Stomach (tissue), 8 donors: ENCODE measurements at regions not wholly inside any gene's neighbourhood (a gene's known extent, or its start where the extent isn't known, plus 50 kb on each side); places are given as distances from the start of the nearest gene placed in this dataset.
"Not testable (repeated sequence)": the region's sequence is repeated elsewhere in the genome, so short reads cannot be mapped to it uniquely, and the experiment has no call there.

Experiments used
- DNase-seq, 2 donors: peaks; one replicate each; pipeline versions ENCODE4 v3.0.0 to v3.0.0-alpha.2; 2013 to 2019
- H3K27ac ChIP-seq, 5 donors: fragments of 200-600 bp in 4 of 5; sonication (generic) in 4 of 5; one replicate each; pipeline ENCODE4 v1.5.1; 2013 to 2019; ENCODE audit warnings: mild to moderate bottlenecking in 1 of 5, moderate library complexity in 1 of 5
- H3K27me3 ChIP-seq, 3 donors: fragments of 200-600 bp; sonication (generic); one replicate each; pipeline ENCODE4 v1.5.1; 2017 to 2019; ENCODE audit warnings: mixed run types in 1 of 3
- H3K36me3 ChIP-seq, 4 donors: fragments of 200-600 bp; sonication (generic); 1 replicate in 3 of 4; 2 replicates in 1 of 4; pipeline ENCODE4 v1.5.1; 2016 to 2019
- H3K4me1 ChIP-seq, 4 donors: fragments of 200-600 bp; sonication (generic); one replicate each; pipeline ENCODE4 v1.5.1; 2016 to 2019
- H3K4me3 ChIP-seq, 4 donors: fragments of 200-600 bp; sonication (generic) in 3 of 4; one replicate each; pipeline ENCODE4 v1.5.1; 2016 to 2019; ENCODE audit warnings: mild to moderate bottlenecking in 1 of 4
- H3K9me3 ChIP-seq, 4 donors: fragments of 200-600 bp; sonication (generic); one replicate each; pipeline ENCODE4 v1.5.1; 2016 to 2019
- WGBS, 5 donors: extraction: QIAGEN DNeasy Blood & Tissue Kit in 3 of 5; methylation state at CpG; one replicate each; pipeline versions ENCODE4 v1.1.5 to v1.1.7; 2013 to 2018; 5-methylcytosine and 5-hydroxymethylcytosine counted together
- intact Hi-C: fragments of 100-400 bp; cut with DNase I; formaldehyde crosslinking; loops from one replicate; pipeline ENCODE4 v1.15.1; 2023; ENCODE audit warnings: low total_unique reads
- TF ChIP-seq, protein P1 (sequence below), 7 experiments: fragments of 450-650 bp in 4 of 7; fragments of 200-600 bp in 3 of 7; sonication (generic) in 3 of 7; IDR thresholded peaks; one replicate each; pipeline ENCODE4 v1.5.1; 2016 to 2019; ENCODE audit warnings: antibody characterized with exemption in 7 of 7, control low read depth in 2 of 7, mild to moderate bottlenecking in 1 of 7
- donor health status: healthy with polysubstance abuse.
- donor health status: Bipolar disorder and iron deficiency.
- donor health status: healthy.

GRCh38 chr20:30671120-30671519 lies 586.3 kb upstream of the DEFB115 start:
- WGBS, 5 donors = 60 to 72% (median 69%) methylated on average over 5 of the region's 5 CpGs
- DNase-seq, H3K4me1 ChIP-seq, H3K27ac ChIP-seq, H3K4me3 ChIP-seq, H3K36me3 ChIP-seq, intact Hi-C loops, H3K9me3 ChIP-seq, H3K27me3 ChIP-seq: not testable (repeated sequence)

DNA sequence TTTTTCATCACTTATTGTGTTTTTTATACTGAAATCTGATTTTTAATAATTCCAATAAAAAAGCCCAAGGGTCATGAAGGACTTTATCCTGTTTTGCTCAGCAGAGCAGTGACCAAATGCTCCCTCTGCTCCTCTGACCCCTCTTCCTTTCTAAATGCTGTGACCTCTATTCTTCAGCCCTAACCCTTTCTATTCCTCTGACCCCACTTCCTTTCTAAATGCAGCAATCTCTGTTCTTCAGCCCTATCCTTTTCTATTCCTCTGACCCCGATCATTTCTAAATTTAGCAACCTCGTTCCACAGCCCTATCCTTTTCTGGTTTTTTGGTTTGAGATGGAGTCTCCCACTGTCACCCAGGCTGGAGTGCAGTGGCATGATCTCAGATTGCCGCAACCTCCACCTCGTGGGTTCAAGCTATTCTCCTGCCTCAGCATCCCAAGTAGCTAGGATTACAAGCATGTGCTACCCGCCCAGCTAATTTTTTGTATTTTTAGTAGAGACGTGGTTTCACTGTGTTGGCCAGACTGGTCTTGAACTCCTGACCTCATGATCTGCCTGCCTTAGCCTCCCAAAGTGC lies 581.4 kb upstream of the DEFB115 start:
- WGBS, 5 donors = 67 to 80% (median 72%) methylated on average over 6 of the region's 6 CpGs
- H3K4me3 ChIP-seq, H3K27me3 ChIP-seq, H3K27ac ChIP-seq, H3K9me3 ChIP-seq, DNase-seq, H3K36me3 ChIP-seq, H3K4me1 ChIP-seq, intact Hi-C loops: not testable (repeated sequence)

DNA sequence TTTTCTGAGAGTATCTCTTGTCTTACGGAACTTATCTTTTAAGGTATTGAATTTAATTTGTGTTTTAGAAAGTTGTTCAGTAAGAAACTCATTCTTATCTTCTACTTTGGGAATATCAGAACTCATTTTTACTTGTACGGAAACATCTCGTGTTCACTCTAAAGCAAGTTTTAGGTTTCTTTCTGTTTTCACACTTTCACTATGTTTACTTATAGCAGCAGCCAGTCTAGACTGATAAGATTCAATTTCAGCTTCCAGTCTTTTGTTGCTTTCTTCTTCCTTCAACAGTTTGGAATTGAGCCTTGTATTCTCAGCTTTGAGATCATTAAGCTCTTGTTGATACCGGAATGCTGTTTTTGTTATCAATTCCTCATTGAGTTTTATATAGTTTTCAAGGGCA lies 575.2 kb upstream of the DEFB115 start:
- H3K4me3 ChIP-seq, intact Hi-C loops, H3K27ac ChIP-seq, H3K9me3 ChIP-seq, H3K36me3 ChIP-seq, H3K4me1 ChIP-seq, DNase-seq, H3K27me3 ChIP-seq: not testable (repeated sequence)
- WGBS, 5 donors = 41 to 62% (median 49%) methylated on average over 4 of the region's 4 CpGs

GRCh38 chr20:30712861-30713260 lies 544.6 kb upstream of the DEFB115 start:
- H3K9me3 ChIP-seq, H3K27me3 ChIP-seq, H3K36me3 ChIP-seq, H3K4me1 ChIP-seq, DNase-seq, H3K27ac ChIP-seq, H3K4me3 ChIP-seq, intact Hi-C loops: not testable (repeated sequence)
- 64 to 88% (median 80%) methylated on average over 3 of the region's 3 CpGs for WGBS, 5 donors

DNA sequence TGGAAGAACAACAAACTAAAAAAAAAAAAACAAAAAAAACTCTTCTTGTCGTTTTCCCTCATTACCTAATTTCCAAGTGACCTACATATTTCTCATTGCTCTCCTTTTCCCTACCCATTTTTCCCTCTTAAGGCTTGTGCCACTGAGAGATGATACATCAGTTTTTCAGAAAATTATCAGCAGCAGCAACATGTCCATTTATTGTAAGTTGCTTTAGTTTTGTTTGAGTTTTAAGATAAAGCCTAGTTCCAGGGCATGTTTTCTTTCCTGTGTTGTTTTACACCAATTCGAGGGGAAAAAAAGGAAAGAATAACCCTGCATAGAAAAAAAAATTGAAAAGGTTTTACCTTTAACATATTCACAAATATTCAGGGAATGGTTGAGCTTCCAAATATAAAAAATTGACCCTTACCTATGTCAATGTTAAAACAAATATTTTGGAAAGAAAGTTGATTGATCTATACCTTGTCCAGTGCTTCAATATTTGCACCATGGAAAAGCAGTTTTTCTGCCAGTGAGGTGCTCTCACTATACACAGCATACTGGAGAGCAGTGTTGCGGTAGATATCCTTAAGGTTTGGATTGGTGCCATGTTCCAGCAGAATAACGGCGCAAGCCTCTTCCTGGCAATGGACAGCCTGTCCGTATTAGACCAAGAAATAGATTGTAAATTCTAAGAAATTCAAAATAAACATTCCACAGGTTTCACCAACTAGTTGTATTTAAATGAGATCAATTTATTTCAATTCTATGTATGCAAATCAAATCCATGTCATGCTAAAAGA lies 537.9 kb upstream of the DEFB115 start:
- H3K4me3 ChIP-seq, intact Hi-C loops, H3K27ac ChIP-seq, DNase-seq, H3K36me3 ChIP-seq, H3K4me1 ChIP-seq: not testable (repeated sequence)
- Histone ChIP-seq H3K9me3 (peaks cover 0 to 15% (median 0%) of the 10 kb centered on the region in 4 donors), H3K27me3 (peaks cover 0 to 13% (median 0%) of the 10 kb centered on the region in 3 donors)
- 44 to 53% (median 51%) methylated on average over 6 of the region's 6 CpGs for WGBS, 5 donors

- H3K36me3 ChIP-seq, H3K4me1 ChIP-seq, DNase-seq, intact Hi-C loops: not testable (repeated sequence)
- Histone ChIP-seq H3K4me3 (peak overlapping the region; percentile 3 to 46 (median 34)), H3K27me3 (peaks cover 0 to 15% (median 0%) of the 10 kb centered on the region in 3 donors), H3K27ac (peak overlapping the region in 1 of 5 donors; percentile 46), H3K9me3 (peaks cover 0 to 29% (median 0%) of the 10 kb centered on the region in 4 donors)
- WGBS, 5 donors = 6 to 29% (median 14%) methylated on average over 18 to 27 of the region's 27 CpGs
Observed at GRCh38 chr20:30723511-30723910, 534.0 kb upstream of the DEFB115 start.

GRCh38 chr20:30723934-30724687 lies 533.4 kb upstream of the DEFB115 start:
- H3K4me1 ChIP-seq, intact Hi-C loops, H3K36me3 ChIP-seq: not testable (repeated sequence)
- peaks cover 0 to 15% (median 0%) of the 10 kb centered on the region in 3 donors for H3K27me3 ChIP-seq
- peak; percentile 30 to 76 for DNase-seq
- TF ChIP-seq, protein P1, sequence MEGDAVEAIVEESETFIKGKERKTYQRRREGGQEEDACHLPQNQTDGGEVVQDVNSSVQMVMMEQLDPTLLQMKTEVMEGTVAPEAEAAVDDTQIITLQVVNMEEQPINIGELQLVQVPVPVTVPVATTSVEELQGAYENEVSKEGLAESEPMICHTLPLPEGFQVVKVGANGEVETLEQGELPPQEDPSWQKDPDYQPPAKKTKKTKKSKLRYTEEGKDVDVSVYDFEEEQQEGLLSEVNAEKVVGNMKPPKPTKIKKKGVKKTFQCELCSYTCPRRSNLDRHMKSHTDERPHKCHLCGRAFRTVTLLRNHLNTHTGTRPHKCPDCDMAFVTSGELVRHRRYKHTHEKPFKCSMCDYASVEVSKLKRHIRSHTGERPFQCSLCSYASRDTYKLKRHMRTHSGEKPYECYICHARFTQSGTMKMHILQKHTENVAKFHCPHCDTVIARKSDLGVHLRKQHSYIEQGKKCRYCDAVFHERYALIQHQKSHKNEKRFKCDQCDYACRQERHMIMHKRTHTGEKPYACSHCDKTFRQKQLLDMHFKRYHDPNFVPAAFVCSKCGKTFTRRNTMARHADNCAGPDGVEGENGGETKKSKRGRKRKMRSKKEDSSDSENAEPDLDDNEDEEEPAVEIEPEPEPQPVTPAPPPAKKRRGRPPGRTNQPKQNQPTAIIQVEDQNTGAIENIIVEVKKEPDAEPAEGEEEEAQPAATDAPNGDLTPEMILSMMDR (IDR thresholded peaks at IDR 0.05) = peak in 1 of 7 experiments; percentile 10
- H3K9me3 ChIP-seq = peaks cover 0 to 32% (median 0%) of the 10 kb centered on the region in 4 donors
- peak overlapping the region; percentile 3 to 46 (median 34) for H3K4me3 ChIP-seq
- 1 to 16% (median 9%) methylated on average over 17 to 51 of the region's 51 CpGs for WGBS, 5 donors
- H3K27ac ChIP-seq = peak overlapping the region in 1 of 5 donors; percentile 46

GRCh38 chr20:30724688-30725074 lies 532.8 kb upstream of the DEFB115 start:
- Histone ChIP-seq H3K9me3 (peaks cover 0 to 32% (median 0%) of the 10 kb centered on the region in 4 donors), H3K4me3 (peak overlapping the region in 2 of 4 donors; percentile 43 to 46), H3K27ac (peak overlapping the region in 1 of 5 donors; percentile 46), H3K27me3 (peaks cover 0 to 15% (median 0%) of the 10 kb centered on the region in 3 donors)
- WGBS, 5 donors = 54 to 81% (median 67%) methylated on average over 9 to 24 of the region's 24 CpGs
- DNase-seq, H3K4me1 ChIP-seq, H3K36me3 ChIP-seq, intact Hi-C loops: not testable (repeated sequence)

DNA sequence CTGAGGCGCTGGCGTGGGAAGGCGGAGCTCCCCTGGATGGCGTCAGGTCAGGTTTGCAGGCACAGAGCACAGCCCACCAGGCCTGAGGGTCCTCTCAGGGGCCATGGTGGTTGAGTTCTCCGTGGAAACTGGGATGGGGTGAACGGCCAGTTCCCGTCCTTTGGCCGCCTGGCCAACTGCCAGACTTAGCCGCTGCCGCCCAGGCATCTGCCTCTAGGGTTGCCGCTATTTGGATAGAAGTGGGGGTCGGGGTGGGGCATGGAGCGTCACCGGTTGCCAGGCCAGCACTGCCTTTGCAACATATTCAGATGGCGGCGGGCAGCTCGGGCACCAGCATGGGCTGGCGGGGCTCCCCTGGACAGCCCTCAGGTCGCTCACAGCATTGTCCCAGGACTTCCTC lies 532.3 kb upstream of the DEFB115 start:
- DNase-seq, H3K4me1 ChIP-seq, H3K36me3 ChIP-seq, H3K27ac ChIP-seq, intact Hi-C loops: not testable (repeated sequence)
- 69 to 93% (median 80%) methylated on average over 15 to 19 of the region's 19 CpGs for WGBS, 5 donors
- Histone ChIP-seq H3K9me3 (peaks cover 0 to 34% (median 0%) of the 10 kb centered on the region in 4 donors), H3K4me3 (peak overlapping the region in 2 of 4 donors; percentile 43 to 46), H3K27me3 (peaks cover 0 to 15% (median 0%) of the 10 kb centered on the region in 3 donors)

DNA sequence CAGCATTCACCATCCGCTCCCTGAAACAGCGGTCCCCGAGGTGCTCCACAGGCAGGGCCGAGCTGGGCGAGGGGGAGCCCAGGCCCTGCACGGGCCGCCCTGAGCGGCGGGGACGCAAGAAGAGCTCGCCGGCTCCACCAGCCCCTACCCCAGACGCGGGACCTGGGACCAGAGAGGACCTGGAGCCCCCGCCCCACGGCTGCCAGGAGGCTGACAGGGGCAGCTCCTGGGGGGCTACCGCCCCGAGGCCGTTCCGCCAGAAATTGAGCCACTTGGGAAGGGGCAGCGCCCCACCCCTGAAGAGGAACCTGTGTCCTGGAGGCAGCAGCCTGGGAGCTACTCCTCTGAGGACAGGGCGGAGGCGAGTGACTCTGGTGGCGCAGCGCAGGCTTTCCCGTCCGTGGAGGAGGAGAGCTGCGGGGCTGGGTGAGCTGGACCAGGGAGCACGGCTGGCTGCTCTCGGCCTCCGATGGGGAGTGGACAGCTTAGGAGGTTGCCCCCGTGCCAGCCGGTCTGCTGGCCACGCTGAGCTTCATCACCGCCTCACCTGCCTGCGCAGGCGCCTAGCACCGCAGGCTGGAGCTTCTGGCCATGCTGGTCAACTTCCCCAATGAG lies 529.1 kb upstream of the DEFB115 start:
- H3K27ac ChIP-seq, intact Hi-C loops, DNase-seq, H3K4me3 ChIP-seq, H3K4me1 ChIP-seq, H3K36me3 ChIP-seq: not testable (repeated sequence)
- Histone ChIP-seq H3K27me3 (peaks cover 0 to 14% (median 0%) of the 10 kb centered on the region in 3 donors), H3K9me3 (peaks cover 0 to 48% (median 9%) of the 10 kb centered on the region in 4 donors)
- WGBS, 5 donors = 91 to 95% (median 92%) methylated on average over 24 to 38 of the region's 38 CpGs
